ENCODE measurements at regions not wholly inside any gene's neighbourhood (a gene's known extent, or its start where the extent isn't known, plus 50 kb on each side); places are given as distances from the start of the nearest gene placed in this dataset.

GRCh38 chr2:225894236-225894980 is 494.9 kb downstream of the NYAP2 start (continued):
- TF ChIP-seq PRDM10 (tag by site-specific recombination; IDR thresholded peaks at IDR 0.05) (no peak), ZNF645 (tag by site-specific recombination; IDR thresholded peaks at IDR 0.05) (no peak), GLI2 (tag by site-specific recombination; IDR thresholded peaks at IDR 0.05; ENCODE audit: borderline replicate concordance, low read depth) (no peak), ZNF558 (tag by site-specific recombination; IDR thresholded peaks at IDR 0.05) (no peak), ZSCAN4 (tag by site-specific recombination; IDR thresholded peaks at IDR 0.05) (no peak)

GRCh38 chr2:225893151-225893550 is 493.6 kb downstream of the NYAP2 start:
- POLR2A ChIA-PET, result no interaction called here
- Histone ChIP-seq H3K36me3 (ENCODE audit: control insufficient read depth in 2 of 2, insufficient read depth in 1 of 2, low read length in 2 of 2) (no peaks in the 10 kb centered on the region), H3K4me1 (ENCODE audit: control insufficient read depth, insufficient read depth, low read length) (no peaks in the 10 kb centered on the region), H3K9me3 (ENCODE audit: control insufficient read depth, insufficient read depth, low read depth, low read length) (no peaks in the 10 kb centered on the region), H3K27ac (ENCODE audit: extremely low read depth, low read depth, low read length) (no peak overlapping the region), H3K4me3 (ENCODE audit: low read depth, low read length) (no peak overlapping the region)
- TF ChIP-seq ZBTB26 (tag by site-specific recombination; optimal IDR thresholded peaks at IDR 0.05) (no peak), ZNF146 (tag by site-specific recombination; IDR thresholded peaks at IDR 0.05) (no peak), ZNF23 (tag by site-specific recombination; IDR thresholded peaks at IDR 0.05; ENCODE audit: borderline replicate concordance) (no peak), ZNF248 (tag by site-specific recombination; IDR thresholded peaks at IDR 0.05) (no peak), ZNF221 (tag by site-specific recombination; IDR thresholded peaks at IDR 0.05; ENCODE audit: borderline replicate concordance) (no peak), ZNF837 (tag by site-specific recombination; IDR thresholded peaks at IDR 0.05) (no peak), GFI1B (tag by site-specific recombination; IDR thresholded peaks at IDR 0.05) (no peak), HIC1 (tag by site-specific recombination; IDR thresholded peaks at IDR 0.05) (no peak), HOXC10 (CRISPR knock-in tag; IDR thresholded peaks at IDR 0.05) (no peak), ZNF777 (tag by site-specific recombination; IDR thresholded peaks at IDR 0.05; ENCODE audit: borderline replicate concordance) (no peak), ZNF707 (tag by site-specific recombination; IDR thresholded peaks at IDR 0.05) (no peak), BCL6B (tag by site-specific recombination; IDR thresholded peaks at IDR 0.05) (no peak), ZNF660 (tag by site-specific recombination; IDR thresholded peaks at IDR 0.05) (no peak), ZNF571 (tag by site-specific recombination; IDR thresholded peaks at IDR 0.05) (no peak), OSR2 (tag by site-specific recombination; IDR thresholded peaks at IDR 0.05) (no peak), ZNF510 (tag by site-specific recombination; IDR thresholded peaks at IDR 0.05; ENCODE audit: insufficient replicate concordance) (no peak), SP2 (tag by site-specific recombination; IDR thresholded peaks at IDR 0.05) (no peak)
- CTCF ChIA-PET, result interaction anchor here (0.9 kb wide), 1 partner anchor 322 kb away, joined by 5 read pairs; no protein-coding TSS in a partner anchor
